HT1080 (cell line): ENCODE measurements at regions not wholly inside any gene's neighbourhood (a gene's known extent, or its start where the extent isn't known, plus 50 kb on each side); places are given as distances from the start of the nearest gene placed in this dataset.
A peak's percentile ranks its signal among the peaks of the same experiment; 100 is the strongest.
"Not testable (repeated sequence)": the region's sequence is repeated elsewhere in the genome, so short reads cannot be mapped to it uniquely, and the experiment has no call there.

ENCODE experiments used
- DNase-seq: peaks from one replicate; pipeline ENCODE4 v3.0.0-alpha.2; 2015; ENCODE audit warnings: low read depth

GRCh38 chr1:101476541-101476940 is 239.7 kb downstream of the S1PR1 start:
- DNase-seq, result no peak

GRCh38 chr1:101479945-101480344 is 243.1 kb downstream of the S1PR1 start:
- DNase-seq, result no peak

- DNase-seq, result no peak
Measured at GRCh38 chr1:101482306-101482705, 245.5 kb downstream of the S1PR1 start.

DNA sequence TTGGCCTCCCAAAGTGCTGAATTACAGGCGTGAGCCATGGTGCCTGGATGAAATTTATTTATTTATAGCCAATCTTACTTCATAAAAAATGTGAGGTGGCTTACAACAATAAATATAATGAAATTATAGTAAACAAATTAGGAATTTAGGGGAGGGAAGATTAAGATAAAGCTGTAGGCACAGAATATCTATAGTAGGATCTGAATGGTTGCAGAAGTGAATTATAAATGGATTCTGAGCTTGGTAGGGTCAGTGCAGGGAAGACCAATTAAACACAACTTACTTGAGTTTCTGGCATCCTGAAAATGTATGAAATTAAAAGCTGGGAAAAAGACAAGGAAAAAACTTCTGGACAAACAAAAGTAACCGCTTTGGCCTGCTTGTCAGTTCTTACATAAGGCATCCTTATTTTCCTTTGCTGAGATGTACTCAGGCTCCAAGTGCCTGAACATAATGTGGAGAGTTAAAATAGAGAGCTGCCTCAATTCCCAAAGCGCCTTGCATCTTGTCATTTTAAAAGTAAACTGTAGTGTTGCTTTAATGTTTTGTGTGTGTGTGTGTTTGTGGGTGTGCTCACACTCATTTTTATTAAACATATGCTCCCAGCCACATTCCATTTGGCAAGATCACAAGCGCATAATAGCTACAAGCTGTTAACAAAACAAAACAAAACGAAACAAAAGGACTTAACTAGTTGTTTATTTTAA is 247.3 kb downstream of the S1PR1 start:
- DNase-seq, result no peak

DNA sequence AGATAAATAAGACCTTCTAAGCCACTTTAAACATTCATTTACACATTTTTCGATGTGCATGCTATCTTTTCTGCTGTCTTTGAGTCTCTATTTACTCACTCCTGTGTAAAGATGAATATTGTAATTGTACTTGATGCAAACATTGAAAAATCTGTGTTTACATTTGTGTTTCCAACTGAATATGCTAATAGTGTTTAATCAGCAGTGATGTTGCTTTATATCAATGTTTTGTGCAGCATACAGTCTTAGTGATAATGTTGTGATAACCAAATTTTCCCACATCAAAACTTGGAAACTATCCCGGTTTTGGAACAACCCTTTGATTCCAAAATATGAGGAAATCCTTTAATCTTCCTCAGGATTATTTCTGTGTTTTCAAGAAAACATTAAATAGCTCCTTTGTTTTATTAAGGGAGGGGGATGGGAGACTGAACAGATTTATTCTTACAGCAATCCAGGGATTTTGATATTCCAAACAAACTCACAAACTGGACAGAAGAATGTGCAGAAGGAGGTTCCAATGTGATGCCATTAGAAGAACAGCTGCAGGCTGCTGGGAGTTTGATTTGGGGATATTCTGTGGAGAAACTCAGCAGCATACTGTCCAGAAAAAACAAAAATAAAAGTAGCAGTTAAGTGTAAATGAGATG is 248.0 kb downstream of the S1PR1 start:
- DNase-seq, result no peak

DNA sequence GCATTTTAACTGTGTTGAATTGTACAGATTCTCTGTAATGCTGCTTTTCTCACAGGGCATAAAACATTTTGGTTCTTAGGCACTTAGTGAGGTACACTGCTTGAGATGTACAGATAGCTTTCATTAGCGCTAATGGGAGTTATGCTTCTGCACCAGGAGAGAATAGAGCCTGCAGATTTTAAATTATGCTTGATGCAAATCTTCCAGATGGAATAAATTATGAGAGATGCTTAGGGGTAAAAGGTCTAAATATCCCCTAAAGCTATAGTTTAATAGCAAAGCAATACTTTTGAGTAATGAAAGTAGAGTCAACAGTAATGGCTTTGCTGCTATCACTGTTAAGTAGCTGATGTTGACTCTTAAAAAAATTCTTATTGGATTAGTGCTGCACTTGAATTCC is 248.9 kb downstream of the S1PR1 start:
- DNase-seq, result no peak

DNA sequence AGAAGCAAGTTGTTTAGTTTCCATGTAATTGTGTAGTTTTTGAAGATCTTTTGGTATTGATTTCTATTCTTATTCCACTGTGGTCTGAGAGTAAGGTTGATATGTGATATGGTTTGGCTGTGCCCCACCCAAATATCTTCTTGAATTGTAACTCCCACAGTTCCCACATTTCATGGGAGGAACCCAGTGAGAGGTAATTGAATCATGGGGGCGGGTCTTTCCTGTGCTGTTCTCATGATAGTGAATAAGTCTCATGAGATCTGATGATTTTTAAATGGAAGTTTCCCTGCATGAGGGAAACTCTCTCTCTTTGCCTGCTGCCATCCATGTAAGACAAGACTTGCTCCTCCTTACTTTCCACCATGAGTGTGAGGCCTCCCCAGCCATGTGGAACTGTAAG is 255.3 kb downstream of the S1PR1 start:
- peak; percentile 49 for DNase-seq

DNA sequence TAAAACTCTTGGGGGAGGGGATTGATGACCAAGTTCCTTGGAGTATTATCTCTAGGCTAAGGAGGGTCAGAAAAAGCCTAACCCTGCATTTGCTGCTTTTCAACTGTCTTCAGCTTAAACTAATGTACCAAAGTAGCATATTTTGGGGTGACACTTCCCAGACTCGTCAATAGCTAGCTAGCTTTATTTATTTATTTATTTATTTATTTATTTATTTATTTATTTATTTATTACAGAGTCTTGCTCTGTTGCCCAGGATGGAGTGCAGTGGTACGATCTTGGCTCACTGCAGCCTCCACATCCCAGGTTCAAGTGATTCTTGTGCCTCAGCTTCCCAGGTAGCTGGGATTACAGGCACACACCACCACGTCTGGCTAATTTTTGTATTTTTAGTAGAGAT is 257.1 kb downstream of the S1PR1 start:
- not testable (repeated sequence) for DNase-seq

DNA sequence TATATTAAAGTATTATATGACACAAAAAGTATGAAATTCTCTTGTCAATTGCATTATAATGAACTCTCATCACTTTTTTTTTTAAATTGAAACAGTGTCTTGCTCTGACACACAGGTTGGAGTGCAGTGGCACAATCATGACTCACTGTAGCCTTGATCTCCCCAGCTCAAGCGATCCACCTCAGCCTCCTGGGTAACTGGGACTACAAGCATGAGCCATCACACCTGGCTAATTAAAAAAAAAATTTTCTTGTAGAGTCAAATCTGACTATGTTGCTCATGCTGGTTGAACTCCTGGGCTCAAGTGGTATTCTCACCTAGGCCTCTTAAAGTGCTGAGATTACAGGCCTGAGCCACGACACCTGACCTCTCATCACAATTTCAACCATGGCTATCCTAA is 259.3 kb downstream of the S1PR1 start:
- DNase-seq, result peak; percentile 32

DNA sequence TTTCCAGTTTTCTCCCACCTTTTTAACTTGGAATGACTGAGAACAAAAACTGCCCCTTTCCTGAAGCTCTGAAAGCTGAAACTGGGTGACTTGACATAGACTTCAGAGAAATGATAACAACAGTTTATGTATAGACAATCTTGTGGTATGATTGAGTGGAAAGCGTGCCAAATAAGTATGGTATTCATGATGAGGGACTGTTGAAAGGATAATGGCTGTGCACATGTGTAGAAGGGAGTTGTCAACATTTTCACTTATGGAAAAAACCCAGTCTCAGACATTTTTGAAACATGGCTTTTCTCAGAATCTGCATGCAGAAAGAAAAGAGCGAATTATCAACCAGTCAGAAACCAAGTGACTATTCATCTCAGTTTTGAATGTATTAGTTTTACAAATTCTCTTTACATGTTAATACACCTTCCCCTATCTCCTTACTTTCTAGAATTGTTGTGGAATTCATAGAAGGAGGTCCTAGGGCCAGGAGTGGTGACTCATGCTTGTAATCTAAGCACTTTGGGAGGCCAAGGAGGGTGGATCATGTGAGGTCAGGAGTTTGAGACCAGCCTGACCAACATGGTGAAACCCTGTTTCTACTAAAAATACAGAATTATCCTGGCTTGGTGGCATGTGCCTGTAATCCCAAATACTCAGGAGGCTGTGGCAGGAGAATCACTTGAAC is 261.2 kb downstream of the S1PR1 start:
- peak; percentile 20 for DNase-seq

GRCh38 chr1:101504106-101504505 is 267.3 kb downstream of the S1PR1 start:
- DNase-seq, result not testable (repeated sequence)

- not testable (repeated sequence) for DNase-seq
Measured at GRCh38 chr1:101505240-101505639, 268.4 kb downstream of the S1PR1 start.

GRCh38 chr1:101506541-101507164 is 269.8 kb downstream of the S1PR1 start:
- peak; percentile 23 for DNase-seq

- DNase-seq, result peak; percentile 69
Measured at GRCh38 chr1:101507547-101507971, 270.7 kb downstream of the S1PR1 start.

- DNase-seq, result no peak
Measured at GRCh38 chr1:101508913-101509312, 272.1 kb downstream of the S1PR1 start.

- no peak for DNase-seq
Measured at GRCh38 chr1:101509370-101509769, 272.6 kb downstream of the S1PR1 start.

DNA sequence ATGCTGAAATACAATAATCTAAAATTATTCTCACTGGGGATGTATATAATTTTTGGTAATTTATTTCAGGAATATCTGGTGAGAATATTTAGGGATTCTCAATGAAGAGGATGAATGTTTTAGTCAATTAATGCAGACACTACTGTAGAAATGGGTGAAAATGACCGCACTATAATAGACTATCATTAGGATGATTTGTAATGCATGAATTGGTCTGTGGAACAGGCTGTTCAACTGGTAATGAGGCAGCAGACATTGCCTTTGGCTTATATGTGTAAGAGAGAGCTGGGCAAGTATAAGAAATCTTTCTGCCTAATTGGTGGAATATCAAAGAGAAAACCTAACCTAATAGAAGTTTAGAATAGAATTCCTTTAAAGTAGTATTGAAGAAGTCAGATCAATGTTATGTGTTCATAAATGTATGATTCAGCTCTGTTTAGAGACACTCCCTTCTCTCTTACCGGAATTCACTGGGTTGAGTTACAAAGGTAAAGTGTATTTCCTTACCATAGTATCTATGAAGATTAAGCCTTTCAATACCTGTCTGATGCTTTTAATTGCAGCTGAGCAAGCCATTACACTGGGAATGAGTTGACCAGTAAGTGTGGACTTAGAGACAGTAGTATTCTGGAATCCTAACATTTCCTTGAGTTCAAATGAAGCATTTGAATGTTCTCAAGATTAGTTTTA is 274.5 kb downstream of the S1PR1 start:
- DNase-seq, result no peak

DNA sequence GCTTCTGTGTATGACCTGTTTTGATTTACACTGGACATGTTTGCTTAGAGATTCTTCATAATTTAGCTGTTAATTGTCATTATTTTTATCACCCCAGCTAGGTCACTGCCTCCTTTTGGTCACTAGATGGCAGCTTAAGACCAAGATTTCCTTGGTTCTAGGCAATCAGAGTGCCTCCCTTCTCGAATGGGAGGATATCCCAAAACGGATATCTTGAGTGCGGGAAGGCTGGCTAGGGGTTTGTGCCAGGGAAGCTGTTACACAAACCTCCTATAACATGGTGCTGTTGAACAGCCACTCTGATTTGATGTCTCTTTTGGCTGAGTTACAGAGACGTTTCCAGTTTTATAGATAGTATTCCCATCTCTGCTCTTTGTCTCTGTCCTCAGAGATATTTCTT is 283.5 kb downstream of the S1PR1 start:
- DNase-seq, result peak; percentile 44

DNA sequence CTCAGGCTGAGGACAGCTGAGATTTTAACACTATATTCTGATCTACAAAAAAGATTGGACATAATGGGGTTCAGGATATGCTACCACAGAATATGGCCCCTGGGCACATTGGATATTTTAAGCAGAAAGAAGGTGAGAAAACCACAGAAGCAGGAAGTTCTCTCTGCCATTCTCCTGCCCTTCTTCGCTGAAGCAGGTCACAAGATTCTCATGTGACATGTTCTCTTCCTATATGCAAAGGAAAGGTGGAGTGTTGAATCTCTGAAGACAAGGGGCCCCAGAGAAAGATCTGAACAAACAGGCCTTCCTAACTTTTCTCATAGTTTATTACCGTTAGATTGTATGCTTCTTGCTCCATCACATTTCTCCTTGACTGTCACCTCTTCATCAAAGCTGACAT is 285.7 kb downstream of the S1PR1 start:
- no peak for DNase-seq

DNA sequence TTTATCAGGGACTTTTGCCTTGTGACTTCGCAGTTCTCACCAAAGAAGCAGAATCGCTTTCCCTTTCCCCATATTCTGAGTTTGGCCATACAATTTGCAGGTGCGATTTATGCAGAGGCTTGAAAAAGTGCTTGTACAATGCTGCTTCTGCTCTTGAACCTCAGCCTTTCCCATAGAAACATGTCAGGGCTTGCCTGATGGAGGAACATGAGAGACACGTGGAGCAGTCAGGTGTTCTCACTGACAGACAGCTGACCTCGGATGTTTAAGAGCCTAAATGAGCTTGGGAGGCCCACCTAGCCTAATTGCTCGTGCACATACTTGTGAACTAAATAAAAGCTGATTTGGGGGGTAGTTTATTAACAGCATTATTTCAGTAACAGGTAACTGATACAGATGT is 290.0 kb downstream of the S1PR1 start:
- DNase-seq, result no peak

GRCh38 chr1:101532377-101532776 is 295.6 kb downstream of the S1PR1 start:
- no peak for DNase-seq

DNA sequence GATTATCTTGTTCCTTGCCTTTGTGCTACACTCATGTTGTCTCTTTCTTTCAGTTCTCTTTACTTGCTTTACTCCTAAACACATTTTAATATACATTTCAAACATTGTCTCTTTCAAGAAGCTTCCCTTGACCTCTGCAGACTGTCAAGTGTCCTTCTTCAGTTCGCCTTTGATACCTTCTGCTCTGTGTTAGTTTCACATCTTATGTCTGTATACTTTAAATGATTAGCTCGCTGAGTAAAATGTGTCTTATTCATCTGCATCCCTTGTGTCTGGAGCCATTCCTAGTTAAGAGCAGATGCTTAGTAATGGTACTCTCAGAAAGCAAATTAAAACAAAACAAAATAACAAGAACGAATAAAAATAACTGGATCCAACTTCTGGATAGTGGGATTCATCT is 303.3 kb downstream of the S1PR1 start:
- DNase-seq, result no peak
